ENCODE measurements at regions not wholly inside any gene's neighbourhood (a gene's known extent, or its start where the extent isn't known, plus 50 kb on each side); places are given as distances from the start of the nearest gene placed in this dataset.

GRCh38 chr18:55642191-55642590, 54.2 kb upstream of the TCF4 start:
- Mint-ChIP-seq H3K9me3 (peaks cover 12% of the 10 kb centered on the region), H3K36me3 (ENCODE audit: low read depth) (peaks cover 10% of the 10 kb centered on the region), H3K4me3 (no peak overlapping the region), H3K4me1 (no peaks in the 10 kb centered on the region), H3K27me3 (ENCODE audit: low read depth) (no peaks in the 10 kb centered on the region), H3K27ac (ENCODE audit: unreplicated experiment) (no peak overlapping the region)
- DNase-seq (ENCODE audit: low read depth, low spot score), result no peak
- no peak for TF ChIP-seq CTCF (conservative IDR thresholded peaks at IDR 0.05)

- no peak for DNase-seq (ENCODE audit: low read depth, low spot score)
- Mint-ChIP-seq H3K27me3 (ENCODE audit: low read depth) (no peaks in the 10 kb centered on the region), H3K36me3 (ENCODE audit: low read depth) (peaks cover 10% of the 10 kb centered on the region), H3K4me1 (no peaks in the 10 kb centered on the region), H3K27ac (ENCODE audit: unreplicated experiment) (no peak overlapping the region), H3K4me3 (no peak overlapping the region), H3K9me3 (peaks cover 12% of the 10 kb centered on the region)
- no peak for TF ChIP-seq CTCF (conservative IDR thresholded peaks at IDR 0.05)
Measured at GRCh38 chr18:55641486-55641885, 53.5 kb upstream of the TCF4 start.
